Caco-2 (cell line): ENCODE measurements at regions not wholly inside any gene's neighbourhood (a gene's known extent, or its start where the extent isn't known, plus 50 kb on each side); places are given as distances from the start of the nearest gene placed in this dataset.

Source experiments
- BruUV-seq: library from RNA; stranded (reverse); fragments of 400-500 nt; replicated peaks from 2 replicates; lab custom pipeline; 2021; lab: Mats Ljungman, UMichigan
- CTCF ChIA-PET: fragments of 300-600 bp; sonication (Branson Sonifier 250); formaldehyde crosslinking; loops from one replicate; lab custom pipeline; 2022; ENCODE audit warnings: antibody characterized with exemption; lab: Charles Lee
- POLR2A ChIA-PET: fragments of 300-600 bp; sonication (Branson Sonifier 250); formaldehyde crosslinking; loops from one replicate; lab custom pipeline; 2022; ENCODE audit warnings: antibody characterized with exemption; lab: Charles Lee
- DNase-seq, 2 experiments: peaks; one replicate each; pipeline versions ENCODE4 v3.0.0 to v3.0.0-alpha.2; 2020 to 2022
- H3K27me3 ChIP-seq: replicated peaks from 2 replicates; pipeline ENCODE4 v1.6.0; 2011; ENCODE audit warnings: low read length; ENCODE audit not compliant: control insufficient read depth, insufficient read depth
- H3K36me3 ChIP-seq: 2 replicates; pipeline ENCODE4 v1.5.1; 2011; ENCODE audit warnings: low read length; ENCODE audit not compliant: control insufficient read depth, insufficient read depth
- H3K4me1 ChIP-seq: fragments of 250-450 bp; sonication (Bioruptor Pico); 2 replicates; pipeline ENCODE4 v1.5.1; 2020; ENCODE audit warnings: mild to moderate bottlenecking
- H3K4me3 ChIP-seq: 2 replicates; pipeline ENCODE4 v1.5.1; 2011; ENCODE audit warnings: low read depth, mild to moderate bottlenecking, control low read depth, low read length
- H3K9me3 ChIP-seq: fragments of 250-450 bp; sonication (Bioruptor Pico); 2 replicates; pipeline ENCODE4 v1.5.1; 2020; ENCODE audit warnings: mild to moderate bottlenecking, moderate library complexity
- H3K27ac Mint-ChIP-seq: one replicate; pipeline ENCODE4 v1.8.0; 2022; ENCODE audit warnings: mixed read lengths; ENCODE audit not compliant: unreplicated experiment
- H3K27me3 Mint-ChIP-seq: one replicate; pipeline ENCODE4 v1.8.0; 2022; ENCODE audit warnings: mixed read lengths; ENCODE audit not compliant: insufficient read depth, unreplicated experiment
- H3K36me3 Mint-ChIP-seq: one replicate; pipeline ENCODE4 v1.8.0; 2022; ENCODE audit warnings: mild to moderate bottlenecking, mixed read lengths; ENCODE audit not compliant: insufficient read depth, unreplicated experiment
- H3K4me1 Mint-ChIP-seq: one replicate; pipeline ENCODE4 v1.8.0; 2022; ENCODE audit warnings: low read depth, mixed read lengths; ENCODE audit not compliant: unreplicated experiment
- H3K4me3 Mint-ChIP-seq: one replicate; pipeline ENCODE4 v1.8.0; 2022; ENCODE audit warnings: mild to moderate bottlenecking, moderate library complexity, mixed read lengths; ENCODE audit not compliant: unreplicated experiment
- H3K9me3 Mint-ChIP-seq: one replicate; pipeline ENCODE4 v1.8.0; 2022; ENCODE audit warnings: mixed read lengths; ENCODE audit not compliant: unreplicated experiment
- intact Hi-C: fragments of 100-400 bp; cut with micrococcal nuclease; formaldehyde crosslinking; loops from one replicate; pipeline ENCODE4 v1.10.0; 2022; ENCODE audit not compliant: unreplicated experiment
- TF ChIP-seq, protein P1 (sequence below), 2 experiments: fragments of 200-600 bp in 1 of 2; IDR thresholded peaks; 1 replicate in 1 of 2; 2 replicates in 1 of 2; pipeline versions ENCODE4 v1.5.1 to v1.8.0; 2011 to 2022; ENCODE audit warnings: antibody characterized with exemption in 1 of 2, control low read depth in 1 of 2, inconsistent platforms in 1 of 2, low read depth in 1 of 2, low read length in 1 of 2, mild to moderate bottlenecking in 1 of 2, moderate library complexity in 1 of 2; ENCODE audit not compliant: insufficient read depth in 1 of 2, severe bottlenecking in 1 of 2, unreplicated experiment in 1 of 2

DNA sequence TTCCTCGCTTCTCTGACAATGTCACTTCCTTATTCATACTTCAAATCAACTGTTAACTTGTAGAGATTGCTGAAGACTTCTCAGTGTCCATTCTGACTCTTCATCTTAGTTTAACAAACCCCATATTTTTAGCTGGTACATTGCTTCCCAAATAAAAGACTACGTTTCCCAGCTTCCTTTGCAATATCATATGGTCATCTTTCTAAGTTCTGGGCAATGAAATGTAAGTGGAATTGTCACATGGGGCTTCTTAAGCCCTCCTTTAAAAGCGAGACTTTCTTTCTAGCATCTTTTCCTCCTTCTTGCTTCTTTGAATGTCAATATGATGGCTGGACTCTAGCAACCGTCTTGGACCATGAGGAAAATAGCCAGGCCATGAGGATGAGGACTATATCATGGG is 239.0 kb downstream of the ZNF621 start:
- CTCF ChIA-PET = no interaction called here

DNA sequence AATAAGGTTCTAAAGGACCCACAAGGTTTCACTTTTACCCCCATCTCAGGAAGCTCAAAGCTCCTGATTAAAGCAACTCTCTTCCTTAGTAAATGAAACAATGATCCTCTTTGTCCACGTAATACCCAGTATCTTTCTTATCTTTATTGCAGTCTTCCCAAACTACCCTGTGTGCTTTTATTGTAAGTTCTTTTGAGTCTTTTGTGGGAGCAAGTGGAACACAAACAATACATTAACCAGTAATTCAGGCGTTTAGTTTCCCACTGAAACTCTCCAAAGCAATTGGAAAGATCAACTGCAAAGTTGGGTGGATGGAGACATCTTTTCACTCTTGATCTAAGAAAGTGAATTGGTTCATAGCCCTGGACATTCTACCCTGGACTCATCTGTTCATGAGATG is 240.0 kb downstream of the ZNF621 start:
- POLR2A ChIA-PET = no interaction called here
- TF ChIP-seq, protein P1, sequence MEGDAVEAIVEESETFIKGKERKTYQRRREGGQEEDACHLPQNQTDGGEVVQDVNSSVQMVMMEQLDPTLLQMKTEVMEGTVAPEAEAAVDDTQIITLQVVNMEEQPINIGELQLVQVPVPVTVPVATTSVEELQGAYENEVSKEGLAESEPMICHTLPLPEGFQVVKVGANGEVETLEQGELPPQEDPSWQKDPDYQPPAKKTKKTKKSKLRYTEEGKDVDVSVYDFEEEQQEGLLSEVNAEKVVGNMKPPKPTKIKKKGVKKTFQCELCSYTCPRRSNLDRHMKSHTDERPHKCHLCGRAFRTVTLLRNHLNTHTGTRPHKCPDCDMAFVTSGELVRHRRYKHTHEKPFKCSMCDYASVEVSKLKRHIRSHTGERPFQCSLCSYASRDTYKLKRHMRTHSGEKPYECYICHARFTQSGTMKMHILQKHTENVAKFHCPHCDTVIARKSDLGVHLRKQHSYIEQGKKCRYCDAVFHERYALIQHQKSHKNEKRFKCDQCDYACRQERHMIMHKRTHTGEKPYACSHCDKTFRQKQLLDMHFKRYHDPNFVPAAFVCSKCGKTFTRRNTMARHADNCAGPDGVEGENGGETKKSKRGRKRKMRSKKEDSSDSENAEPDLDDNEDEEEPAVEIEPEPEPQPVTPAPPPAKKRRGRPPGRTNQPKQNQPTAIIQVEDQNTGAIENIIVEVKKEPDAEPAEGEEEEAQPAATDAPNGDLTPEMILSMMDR (IDR thresholded peaks at IDR 0.05; ENCODE audit: insufficient read depth in 1 of 2, low read depth in 1 of 2, low read length in 1 of 2, severe bottlenecking in 1 of 2, unreplicated experiment in 1 of 2) = no peak
- Histone ChIP-seq H3K4me1 (peaks cover 18% of the 10 kb centered on the region), H3K27me3 (no peaks in the 10 kb centered on the region), H3K36me3 (no peaks in the 10 kb centered on the region), H3K4me3 (no peak overlapping the region), H3K9me3 (0 out of 2 replicates have a peak, but pooled peaks cover 2% of the 10 kb centered on the region)
- Mint-ChIP-seq H3K27me3 (no peaks in the 10 kb centered on the region), H3K9me3 (peaks cover 54% of the 10 kb centered on the region), H3K4me3 (no peak overlapping the region), H3K36me3 (no peaks in the 10 kb centered on the region), H3K27ac (no peak overlapping the region), H3K4me1 (peaks cover 12% of the 10 kb centered on the region)
- CTCF ChIA-PET = no interaction called here
- no TSS peak for BruUV-seq
- intact Hi-C loops = no loop called here
- peak in 1 of 2 experiments; percentile 9 for DNase-seq

More for the DNA sequence above, 239.0 kb downstream of the ZNF621 start:
- POLR2A ChIA-PET = no interaction called here
- Mint-ChIP-seq H3K9me3 (peaks cover 56% of the 10 kb centered on the region), H3K4me1 (peaks cover 12% of the 10 kb centered on the region), H3K27ac (peak overlapping the region; percentile 53), H3K4me3 (no peak overlapping the region), H3K36me3 (no peaks in the 10 kb centered on the region), H3K27me3 (no peaks in the 10 kb centered on the region)
- H3K4me1 ChIP-seq = peaks cover 18% of the 10 kb centered on the region
- intact Hi-C loops = no loop called here
- TF ChIP-seq, protein P1 (IDR thresholded peaks at IDR 0.05; ENCODE audit: insufficient read depth in 1 of 2, low read depth in 1 of 2, low read length in 1 of 2, severe bottlenecking in 1 of 2, unreplicated experiment in 1 of 2) = no peak
- BruUV-seq = no TSS peak
- H3K27me3 ChIP-seq = no peaks in the 10 kb centered on the region
- no peak for DNase-seq
- 0 out of 2 replicates have a peak, but pooled peaks cover 2% of the 10 kb centered on the region for H3K9me3 ChIP-seq
- no peaks in the 10 kb centered on the region for H3K36me3 ChIP-seq
- H3K4me3 ChIP-seq = no peak overlapping the region

DNA sequence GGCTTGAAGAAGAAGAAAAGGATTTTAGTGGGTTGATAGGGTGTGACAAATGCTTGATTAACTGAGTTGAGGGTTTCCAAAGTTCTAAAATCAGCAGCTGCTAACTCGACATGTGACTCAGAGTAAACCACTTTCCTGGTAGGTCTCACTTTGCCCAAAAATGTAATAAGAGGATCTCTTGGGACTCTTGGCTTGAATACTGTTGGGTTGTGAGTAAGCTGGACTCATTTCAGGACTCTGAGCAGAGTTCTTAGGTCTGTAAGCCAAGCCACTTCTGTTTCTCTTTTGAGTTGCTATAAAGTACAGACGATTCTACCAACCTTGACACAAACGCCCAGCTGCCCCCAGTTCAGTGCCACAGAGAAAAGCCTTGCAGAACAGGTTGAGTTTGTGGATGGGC is 241.1 kb downstream of the ZNF621 start:
- TF ChIP-seq, protein P1 (IDR thresholded peaks at IDR 0.05; ENCODE audit: insufficient read depth in 1 of 2, low read depth in 1 of 2, low read length in 1 of 2, severe bottlenecking in 1 of 2, unreplicated experiment in 1 of 2) = no peak
- DNase-seq = no peak
- peaks cover 47% of the 10 kb centered on the region for H3K9me3 Mint-ChIP-seq
- ChIA-PET CTCF (no interaction called here), POLR2A (no interaction called here)
- Histone ChIP-seq H3K27me3 (no peaks in the 10 kb centered on the region), H3K4me3 (no peak overlapping the region), H3K4me1 (peaks cover 18% of the 10 kb centered on the region), H3K36me3 (no peaks in the 10 kb centered on the region), H3K9me3 (0 out of 2 replicates have a peak, but pooled peaks cover 2% of the 10 kb centered on the region)
- peaks cover 12% of the 10 kb centered on the region for H3K4me1 Mint-ChIP-seq
- H3K36me3 Mint-ChIP-seq = no peaks in the 10 kb centered on the region
- BruUV-seq = no TSS peak
- peak overlapping the region; percentile 19 for H3K27ac Mint-ChIP-seq
- H3K27me3 Mint-ChIP-seq = no peaks in the 10 kb centered on the region
- intact Hi-C loops = no loop called here
- H3K4me3 Mint-ChIP-seq = no peak overlapping the region
